GM21528 (cell line): ENCODE measurements at regions not wholly inside any gene's neighbourhood (a gene's known extent, or its start where the extent isn't known, plus 50 kb on each side); places are given as distances from the start of the nearest gene placed in this dataset.

ENCODE experiments used
- ATAC-seq: cut with Tn5 transposase; IDR thresholded peaks from one replicate; pipeline ENCODE4 v1.9.1; 2021; ENCODE audit warnings: mild to moderate bottlenecking, moderate library complexity; ENCODE audit not compliant: unreplicated experiment, low FRiP score

DNA sequence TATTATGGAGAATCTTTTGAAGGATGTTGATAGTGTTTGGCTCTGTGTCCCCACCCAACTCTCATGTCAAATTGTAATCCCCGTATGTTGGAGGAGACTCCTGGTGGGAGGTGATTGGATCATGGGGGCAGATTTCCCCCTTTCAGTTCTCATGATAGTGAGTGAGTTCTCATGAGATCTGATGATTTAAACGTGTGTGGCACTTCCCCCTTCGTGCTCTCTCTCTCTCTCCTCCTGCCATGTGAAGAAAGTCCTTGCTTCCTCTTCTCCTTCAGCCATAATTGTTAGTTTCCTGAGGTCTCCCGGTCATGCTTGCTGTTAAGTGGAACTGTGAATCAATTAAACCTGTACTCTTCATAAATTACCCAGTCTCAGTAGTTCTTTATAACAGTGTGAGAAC is 166.1 kb upstream of the NUDT6 start:
- ATAC-seq = no peak

DNA sequence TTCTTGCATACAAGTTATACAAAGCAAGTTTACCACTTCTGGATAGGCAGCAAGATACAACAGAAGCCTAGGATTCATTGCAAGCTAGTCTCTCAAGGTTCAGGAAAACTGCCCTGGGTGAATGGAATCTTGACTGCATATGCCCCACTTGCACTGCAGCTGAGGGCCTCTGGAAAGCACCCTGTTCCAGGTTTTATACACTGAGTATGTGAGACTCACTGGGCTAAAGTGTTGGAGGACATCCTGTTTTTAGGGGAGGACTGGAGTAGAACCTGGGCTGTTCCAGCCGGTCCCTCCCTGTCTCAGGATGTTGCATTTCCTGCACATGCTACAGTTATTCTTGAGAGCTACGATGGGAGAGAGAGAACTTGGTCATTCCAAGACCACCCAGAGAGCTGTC is 168.5 kb upstream of the NUDT6 start:
- no peak for ATAC-seq

DNA sequence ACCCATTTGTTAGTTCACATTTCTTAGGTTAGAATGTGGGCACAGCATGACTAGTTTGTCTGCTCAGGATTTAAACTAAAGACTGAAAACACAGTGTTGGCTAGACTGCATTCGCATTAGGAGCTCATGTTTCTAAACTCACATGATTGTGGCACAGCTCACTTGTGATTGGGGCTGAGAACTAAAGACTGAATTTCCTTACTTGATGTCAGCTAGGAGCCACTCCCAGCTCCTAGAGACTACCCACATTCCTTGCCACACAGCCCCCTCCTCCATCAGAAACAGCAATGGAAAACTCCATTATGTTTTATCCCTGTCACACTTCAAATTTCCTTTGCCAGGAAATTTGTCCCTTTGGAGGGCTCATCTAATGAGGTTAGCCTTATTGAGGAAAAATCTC is 170.2 kb upstream of the NUDT6 start:
- no peak for ATAC-seq

DNA sequence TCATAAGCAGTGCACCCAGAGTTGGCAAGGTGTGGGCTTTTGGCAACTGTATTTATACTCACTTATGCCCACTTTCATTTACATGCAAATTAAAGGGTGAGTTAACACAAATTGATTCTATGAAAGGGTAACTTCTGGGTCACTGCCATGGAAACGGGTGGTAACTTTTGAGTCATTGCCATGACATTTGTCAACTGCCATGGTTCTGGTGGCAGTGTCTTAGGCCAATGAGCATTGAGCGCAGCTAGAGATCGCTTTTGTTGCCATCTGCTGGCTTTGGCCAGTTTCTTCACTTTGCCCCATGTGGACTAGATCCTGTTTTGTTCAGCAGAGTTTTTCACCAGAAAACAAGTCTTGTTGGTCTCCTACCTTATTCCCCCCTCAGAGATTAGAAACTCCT is 170.8 kb upstream of the NUDT6 start:
- no peak for ATAC-seq

DNA sequence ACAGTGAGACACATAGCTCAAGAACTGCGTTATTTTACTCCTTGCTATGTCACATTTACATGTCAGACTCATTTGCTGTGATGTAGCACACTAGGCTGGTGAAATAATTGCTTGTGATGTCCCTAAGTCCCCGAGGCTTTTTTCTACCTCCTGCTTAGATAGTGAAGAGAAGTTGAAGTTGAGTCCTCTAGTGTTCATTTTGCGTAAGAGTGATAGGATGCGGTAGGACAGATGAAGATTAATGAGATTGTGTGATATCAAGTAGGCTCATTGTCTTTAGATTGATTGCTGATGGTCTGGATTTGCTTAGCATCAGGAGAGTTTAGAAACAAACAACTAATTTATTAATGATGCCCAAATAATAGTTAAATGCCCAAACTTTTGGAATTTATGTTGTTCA is 173.6 kb upstream of the NUDT6 start:
- no peak for ATAC-seq

DNA sequence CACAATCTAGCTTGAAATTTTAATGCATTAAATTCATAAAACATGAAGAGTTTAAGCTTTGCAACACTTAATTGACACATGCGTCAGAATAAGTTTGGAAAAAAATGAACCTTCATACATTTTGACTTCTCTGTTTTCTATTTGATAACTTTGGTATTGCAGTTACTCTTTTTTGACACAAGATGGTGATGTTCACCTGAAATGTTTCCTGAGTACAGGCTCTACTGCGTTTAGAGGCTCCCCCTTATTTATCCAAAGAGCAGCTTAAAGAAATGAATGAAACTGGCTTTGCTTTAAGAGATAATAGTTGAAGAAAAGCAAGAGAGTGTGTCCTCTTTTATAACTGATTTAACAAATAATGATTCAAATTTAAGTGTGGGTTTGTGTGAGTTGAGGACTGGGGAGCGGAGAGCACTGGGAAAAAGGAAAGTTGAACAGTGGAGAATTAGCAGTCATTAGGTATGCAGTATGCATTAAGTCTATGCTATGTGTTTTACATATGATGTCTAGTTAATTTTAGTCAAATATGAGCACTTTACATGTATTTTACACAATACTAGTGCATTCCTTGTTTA is 180.6 kb upstream of the NUDT6 start:
- no peak for ATAC-seq

DNA sequence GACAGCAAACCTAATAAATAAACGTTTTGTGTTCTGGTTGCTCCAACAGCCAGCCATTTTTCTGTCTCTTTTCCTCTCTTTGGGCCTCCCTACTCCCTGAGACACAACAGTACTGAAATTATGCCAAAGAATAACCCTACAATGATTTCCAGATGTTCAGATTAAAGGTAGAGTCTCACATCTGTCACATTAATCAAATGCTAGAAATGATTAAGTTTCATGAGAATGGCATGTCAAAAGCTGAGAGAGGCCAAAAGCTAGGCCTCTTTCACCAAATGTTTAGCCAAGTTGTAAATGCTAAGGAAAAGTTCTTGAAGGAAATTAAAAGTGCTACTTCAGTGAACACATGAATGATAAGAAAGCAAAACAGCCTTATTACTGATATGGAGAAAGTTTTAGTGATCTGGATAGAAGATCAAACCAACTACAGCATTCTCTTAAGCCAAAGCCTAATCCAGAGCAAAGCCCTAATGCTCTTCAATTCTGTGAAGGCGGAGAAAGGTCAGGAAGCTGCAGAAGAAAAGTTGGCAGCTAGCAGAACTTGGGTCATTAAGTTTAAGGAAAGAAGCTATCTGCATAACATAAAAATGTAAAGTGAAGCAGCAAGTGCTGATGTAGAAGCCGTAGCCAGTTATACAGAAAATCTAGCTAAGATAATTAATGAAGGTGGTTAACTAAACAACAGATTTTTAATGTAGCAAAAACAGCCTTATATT is 182.1 kb upstream of the NUDT6 start:
- ATAC-seq = no peak

DNA sequence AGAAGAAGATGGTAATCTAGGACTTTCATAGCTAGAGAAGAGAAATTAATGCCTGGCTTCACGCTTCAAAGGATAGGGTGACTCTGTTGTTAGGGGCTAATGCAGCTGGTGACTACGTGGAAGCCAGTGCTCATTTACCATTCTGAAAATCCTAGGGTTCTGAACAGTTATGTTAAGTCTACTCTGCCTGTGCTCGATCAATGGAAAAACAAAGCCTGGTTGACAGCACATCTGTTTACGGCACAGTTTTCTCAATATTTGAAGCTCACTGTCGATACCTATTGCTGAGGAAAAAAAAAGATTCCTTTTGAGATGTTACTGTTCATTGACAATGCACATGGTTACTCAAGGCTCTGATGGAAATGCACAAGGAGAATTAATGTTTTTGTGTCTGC is 182.6 kb upstream of the NUDT6 start:
- no peak for ATAC-seq

DNA sequence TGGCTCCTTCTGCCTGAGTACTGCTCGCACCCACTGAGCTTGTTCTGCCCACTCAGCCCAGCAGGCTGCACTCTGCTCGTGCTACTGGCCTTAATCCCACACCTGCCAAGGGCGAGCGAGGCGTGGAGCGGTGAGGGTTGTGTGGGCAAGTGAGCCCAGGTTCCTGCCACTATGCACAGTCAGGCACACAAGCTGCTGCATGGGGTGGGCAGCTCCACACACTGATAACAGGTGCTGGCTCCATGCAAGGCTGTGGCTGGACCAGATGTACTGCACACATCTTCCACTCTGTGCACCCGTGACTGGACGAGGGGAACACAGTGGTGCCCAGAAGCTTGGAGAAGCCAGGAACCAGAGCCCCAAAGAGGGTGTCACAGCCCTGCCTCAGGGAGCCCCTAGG is 184.3 kb upstream of the NUDT6 start:
- no peak for ATAC-seq

DNA sequence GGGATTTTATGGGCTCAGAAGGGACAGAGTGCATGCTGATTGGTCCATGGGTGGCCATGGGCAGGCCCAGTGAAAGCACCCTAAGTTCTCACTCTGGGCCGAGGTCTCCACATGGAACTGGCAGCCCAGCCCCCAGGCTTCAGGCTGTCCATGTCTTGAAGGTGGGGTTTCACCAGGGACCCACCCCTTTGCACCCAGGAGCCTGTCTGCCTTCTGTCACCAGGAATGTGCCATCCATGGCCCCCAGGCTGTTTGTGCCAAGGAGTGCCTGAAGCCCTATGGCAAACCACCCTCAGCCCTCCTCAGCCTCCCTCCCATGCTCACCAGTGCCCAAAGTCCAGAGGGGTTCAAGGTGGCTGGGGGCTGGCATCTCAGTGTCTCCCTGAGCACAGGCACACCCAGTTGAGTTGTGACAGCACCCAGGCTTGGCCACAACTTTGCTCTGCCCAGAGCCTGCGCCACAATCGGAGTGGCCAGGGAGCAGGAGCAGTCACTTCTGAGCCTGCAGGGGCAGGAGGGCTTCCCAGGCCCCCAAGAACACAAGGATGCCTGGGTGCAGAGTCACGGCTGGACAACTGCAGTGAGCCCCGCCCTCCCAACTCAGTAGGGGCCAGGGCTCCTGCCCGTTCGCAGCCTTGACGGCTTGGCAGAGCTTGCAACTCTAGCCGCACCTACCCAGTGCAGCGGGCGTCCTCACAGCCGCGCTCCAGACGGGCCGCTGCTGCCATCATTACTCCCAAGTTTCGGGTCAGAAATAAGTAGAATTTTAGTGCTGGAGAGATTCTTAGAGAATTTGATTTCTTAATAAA is 185.3 kb upstream of the NUDT6 start:
- no peak for ATAC-seq

DNA sequence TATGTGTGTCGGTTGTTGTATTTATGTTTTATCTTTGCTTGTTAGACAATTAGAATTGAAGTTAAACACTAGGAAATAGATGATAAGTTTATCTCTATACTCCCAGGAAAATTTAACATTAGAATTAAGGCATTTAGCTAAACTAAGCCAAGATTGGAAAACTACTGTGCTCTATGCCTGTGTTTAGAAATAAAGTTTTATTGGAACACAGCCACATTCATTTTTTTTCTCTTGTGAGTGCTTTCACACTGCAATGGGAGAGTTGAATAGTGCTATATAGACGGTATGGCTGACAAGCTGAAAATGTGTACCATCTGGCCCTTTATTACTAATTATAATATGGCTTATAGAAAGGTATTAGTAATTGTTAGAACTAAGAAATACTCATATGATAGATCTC is 186.7 kb upstream of the NUDT6 start:
- no peak for ATAC-seq

DNA sequence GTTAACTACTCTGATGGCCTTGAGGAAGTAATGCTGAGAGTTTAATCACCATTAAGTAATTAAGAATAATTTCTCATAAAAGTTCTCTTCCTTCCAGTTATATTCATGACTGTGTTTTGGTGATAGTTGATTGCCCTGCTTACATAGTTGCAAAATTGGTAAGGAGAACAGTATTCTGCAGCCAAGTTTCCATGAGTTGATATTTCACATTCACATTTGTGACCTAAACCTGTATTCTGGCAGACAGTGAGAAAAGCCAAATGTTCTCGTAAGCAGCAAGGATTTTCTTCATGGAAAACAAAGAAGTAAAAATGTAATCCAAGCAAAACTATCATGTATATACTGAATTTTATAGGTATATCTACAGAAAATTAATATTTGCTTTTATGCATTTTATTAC is 187.8 kb upstream of the NUDT6 start:
- ATAC-seq = no peak

DNA sequence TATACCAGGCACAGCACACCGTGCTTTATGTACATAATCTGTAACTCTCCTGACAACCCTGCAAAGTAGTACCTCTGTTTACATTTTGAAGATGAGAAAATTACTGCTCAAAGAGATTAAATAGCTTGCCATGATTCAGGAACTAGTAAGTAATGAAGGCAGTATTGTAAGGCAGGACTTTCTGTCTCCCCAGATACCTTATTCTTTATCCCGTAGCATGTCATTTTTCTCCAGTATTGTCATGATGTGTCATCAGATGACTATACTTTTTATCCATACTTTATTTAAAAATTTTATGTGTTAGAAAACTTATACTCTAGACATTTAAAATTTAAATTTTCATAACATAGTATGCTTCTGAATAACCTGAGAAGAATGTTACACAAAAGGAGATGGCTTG is 188.3 kb upstream of the NUDT6 start:
- ATAC-seq = no peak

DNA sequence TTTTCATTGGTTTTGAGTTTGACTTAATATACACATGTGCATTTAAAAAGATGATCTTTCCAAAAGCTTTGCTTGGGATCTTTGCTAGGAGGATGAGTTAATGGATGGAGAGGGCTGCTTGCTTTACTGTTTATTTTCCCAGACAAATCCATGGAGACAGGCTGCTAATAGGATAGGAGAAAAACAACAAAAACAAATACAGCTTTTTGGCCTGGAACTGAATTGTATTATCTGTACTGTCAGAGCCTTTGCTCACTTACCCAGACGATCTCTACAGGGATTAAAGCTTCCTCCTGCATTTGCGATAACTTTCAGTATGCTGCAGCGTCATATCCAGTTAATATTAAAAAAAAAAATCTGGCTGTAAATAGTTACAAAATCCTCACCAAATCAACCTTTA is 190.8 kb upstream of the NUDT6 start:
- no peak for ATAC-seq

DNA sequence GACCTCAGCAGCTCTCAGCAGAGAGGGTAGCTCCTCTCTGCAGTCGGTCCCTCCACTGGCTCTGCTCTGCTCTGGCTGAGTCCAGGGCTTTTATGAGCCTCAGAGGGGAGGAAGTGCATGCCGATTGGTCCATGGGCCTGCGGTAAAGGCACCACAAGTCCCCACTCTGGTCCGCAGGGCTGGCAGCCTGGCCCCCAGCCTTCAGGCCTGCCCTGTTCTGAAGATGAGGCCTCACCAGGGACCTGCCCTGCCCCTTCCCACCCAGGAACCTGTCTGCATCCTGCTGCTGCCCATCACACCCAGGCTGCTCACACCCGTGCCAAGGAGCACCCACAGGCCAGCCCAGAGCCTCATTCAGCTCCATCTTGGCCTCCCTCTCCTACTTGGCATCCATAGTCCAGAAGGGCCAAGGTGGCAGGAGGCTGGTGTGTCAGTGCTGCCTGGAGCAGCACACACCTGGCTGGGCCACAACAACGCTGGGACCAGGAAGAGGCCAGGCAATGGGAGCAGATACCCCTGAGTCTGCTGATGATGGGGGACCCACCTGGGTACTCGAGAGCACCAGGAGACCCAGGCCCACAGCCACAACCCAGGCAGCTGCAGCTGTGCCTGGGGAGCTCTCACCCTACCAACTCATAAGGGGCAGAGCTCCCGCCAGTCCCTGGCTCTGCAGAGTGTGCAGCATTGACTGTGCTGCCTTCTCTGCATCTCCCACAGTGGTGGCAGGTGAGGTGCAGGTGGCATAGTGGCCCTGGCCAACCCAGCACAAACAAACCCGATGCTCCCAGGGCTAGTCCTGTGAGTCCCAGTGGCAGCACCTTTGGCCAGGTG is 191.9 kb upstream of the NUDT6 start:
- no peak for ATAC-seq

DNA sequence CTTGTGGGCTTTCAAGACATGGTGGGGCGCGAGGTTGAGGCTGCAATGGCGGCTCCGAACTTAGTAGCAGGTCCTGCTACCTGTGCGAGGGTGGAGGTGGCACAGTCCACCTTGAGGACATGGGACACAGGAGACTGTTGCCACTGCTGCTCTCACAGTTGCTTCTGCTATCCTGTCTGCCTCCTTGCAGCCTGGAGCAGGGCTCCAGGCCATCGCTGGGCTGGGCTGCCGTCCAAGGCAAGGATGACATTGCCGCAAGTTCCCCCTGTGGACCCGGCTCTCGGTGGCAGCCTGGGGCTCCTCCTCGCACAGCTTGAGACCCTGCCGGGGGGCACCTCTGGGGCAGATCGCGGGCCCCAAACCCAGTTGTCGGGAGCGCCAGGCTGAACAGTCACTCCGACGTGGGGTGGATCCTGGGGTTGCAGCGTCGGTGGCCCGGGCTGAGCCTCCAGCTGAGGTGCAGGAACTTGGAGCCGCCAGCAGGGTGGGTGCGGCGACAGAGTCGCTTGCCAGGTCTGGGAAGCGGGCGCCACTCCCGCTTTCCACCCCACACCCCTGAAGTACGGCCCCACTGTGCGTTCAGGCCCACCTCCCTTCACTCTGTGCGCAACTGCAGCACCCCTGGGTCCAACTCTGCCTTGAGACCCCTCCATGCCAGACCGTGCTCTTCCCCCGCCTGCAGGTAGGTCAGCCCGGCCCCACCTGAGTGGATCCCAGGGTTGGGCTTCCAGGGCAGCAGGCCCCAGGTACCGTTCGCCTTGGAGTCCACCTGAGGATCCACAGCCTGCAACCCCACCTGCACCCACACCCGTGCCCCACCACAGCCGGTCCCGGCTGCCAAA is 192.7 kb upstream of the NUDT6 start:
- ATAC-seq = no peak

DNA sequence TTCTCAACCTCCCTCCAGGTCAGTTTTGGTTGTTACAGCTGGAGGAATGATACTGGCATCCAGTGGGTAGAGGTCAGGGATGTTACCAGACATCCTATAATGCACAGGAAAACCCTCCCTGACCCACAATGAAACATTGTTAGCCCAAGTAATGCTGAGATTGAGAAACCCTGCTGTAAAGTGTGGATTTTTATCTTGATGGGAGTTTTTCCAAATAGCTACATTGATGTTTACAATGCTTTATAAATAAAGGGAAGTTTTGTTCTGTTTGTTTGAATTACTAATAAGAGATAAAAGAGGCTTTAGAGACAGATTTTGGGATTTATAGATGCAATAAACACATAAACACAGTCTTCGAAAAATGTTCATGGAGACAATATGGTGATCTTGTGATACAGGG is 194.0 kb upstream of the NUDT6 start:
- ATAC-seq = no peak

DNA sequence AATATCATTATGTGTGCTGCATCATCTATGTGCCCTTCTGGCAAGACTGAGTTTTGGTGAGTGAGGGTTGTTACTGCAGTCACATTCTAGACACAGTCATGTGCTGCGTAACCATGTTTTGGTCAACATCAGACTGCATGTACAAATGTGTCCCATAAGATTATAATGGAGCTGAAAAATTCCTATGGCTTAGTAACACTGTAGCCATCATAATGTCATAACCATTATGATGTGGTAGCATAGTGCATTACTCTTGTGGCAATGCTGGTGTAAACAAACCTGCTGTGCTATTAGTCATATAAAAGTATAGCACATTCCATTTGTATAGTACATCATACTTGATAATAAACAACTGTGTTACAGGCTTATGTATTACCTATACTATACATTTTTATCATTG is 198.1 kb upstream of the NUDT6 start:
- no peak for ATAC-seq

DNA sequence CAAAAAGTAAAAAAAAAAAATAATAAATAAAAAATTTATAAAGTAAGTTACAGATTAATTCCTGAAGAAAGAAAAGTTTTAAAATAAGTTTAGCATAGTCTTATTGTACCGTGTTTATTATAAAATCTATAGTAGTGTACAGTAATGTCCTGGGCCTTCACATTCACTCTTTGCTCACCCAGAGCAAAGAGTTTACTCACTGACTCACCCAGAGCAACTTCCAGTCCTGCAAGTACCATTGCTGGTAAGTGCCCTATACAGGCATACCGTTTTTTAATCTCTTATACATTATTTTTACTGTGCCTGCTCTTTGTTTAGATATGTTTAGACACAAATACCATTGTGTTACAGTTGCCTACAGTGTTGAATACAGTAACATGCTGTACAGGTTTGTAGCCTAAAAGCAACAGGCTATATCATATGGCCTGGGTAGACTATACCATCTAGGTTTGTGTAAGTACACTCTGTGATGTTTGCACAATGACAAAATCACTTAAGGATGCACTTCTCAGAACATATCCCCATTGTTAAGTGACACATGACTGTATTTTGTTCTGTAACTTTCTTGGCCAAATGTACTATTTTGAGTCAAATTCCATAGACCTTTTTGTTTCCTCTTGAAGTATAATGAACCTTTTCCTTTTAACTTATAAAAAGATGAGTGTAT is 199.0 kb upstream of the NUDT6 start:
- no peak for ATAC-seq

DNA sequence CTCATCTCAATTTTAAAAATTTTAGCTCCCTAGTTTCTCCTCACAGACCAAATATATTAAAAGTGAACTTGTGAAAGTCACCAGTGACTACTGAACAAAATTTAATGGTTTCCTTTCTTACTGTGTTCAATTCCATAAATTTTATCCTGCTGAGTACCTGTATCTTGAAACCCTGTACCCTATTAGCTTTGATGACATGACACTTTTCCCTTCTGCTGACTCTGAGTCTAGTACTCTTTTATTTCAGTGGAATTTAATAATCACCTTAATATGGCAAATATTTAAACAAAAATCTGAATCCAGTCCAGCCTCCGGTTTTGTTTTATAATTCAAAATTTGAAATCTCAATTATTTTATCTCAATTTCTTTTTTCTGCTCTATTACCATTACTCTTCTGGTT is 203.1 kb upstream of the NUDT6 start:
- no peak for ATAC-seq
